ENCODE measurements at regions not wholly inside any gene's neighbourhood (a gene's known extent, or its start where the extent isn't known, plus 50 kb on each side); places are given as distances from the start of the nearest gene placed in this dataset.

DNA sequence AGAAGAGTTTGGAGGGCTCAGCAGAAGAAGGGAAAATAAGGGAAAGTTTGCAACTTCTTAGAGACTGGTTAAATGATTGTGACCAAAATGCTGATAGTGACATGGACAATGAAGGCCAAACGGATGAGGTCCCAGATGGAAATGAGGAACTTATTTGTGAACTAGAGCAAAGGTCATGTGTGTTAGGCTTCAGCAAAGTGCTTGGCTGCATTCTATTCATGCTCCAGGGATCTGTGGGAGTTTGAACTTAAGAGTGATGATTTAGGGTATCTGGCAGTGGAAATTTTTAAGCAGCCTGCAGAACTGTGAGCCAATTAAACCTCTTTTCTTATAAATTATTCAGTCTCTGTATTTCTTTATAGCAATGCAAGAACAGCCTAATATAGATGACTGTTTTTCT, 88.9 kb upstream of the ARHGAP5 start:
- Histone ChIP-seq H3K9ac (ENCODE audit: low read length) (no peak overlapping the region), H3K9me3 (ENCODE audit: low read length) (no peaks in the 10 kb centered on the region), H3K4me1 (ENCODE audit: insufficient read depth, low read length) (peaks cover 31% of the 10 kb centered on the region), H3K27ac (ENCODE audit: low read depth, low read length) (no peak overlapping the region), H3K27me3 (ENCODE audit: control insufficient read depth in 1 of 2, insufficient read depth in 2 of 2, low read length in 2 of 2) (no peaks in the 10 kb centered on the region), H3K36me3 (ENCODE audit: insufficient read depth, low read length) (no peaks in the 10 kb centered on the region), H3K4me3 (ENCODE audit: low read depth in 1 of 2, low read length in 2 of 2) (no peak overlapping the region)

DNA sequence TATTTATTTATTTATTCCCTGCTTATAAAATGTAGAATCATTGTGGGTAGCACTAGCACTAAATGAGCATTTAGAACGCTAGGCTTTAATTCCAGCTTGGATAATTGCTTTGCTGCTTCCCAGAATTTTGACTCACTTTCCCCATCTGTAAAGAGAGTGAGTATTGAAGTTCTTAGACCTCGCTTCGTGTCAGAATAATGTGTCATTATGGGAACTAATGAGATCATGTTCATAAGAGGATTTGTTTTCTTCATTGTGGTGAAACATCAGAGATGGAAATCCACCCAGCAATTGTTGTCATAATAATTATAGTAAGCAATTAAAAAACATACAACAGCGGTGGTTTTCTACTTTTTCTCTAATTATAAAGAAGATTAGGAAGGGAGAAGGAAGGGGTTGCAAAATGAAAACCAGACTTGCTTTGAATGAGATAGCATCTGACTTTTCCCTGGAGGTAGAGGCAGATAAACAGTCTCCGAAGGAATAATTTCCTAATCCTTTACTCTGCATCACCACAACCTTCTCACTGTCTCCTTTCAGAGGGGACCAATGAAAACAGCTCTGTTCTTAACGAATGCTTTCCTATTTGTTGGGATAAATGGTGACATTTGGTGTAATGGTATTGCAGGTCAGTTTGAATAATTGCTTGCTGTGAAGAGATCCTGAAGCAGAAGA, 86.8 kb upstream of the ARHGAP5 start:
- peaks cover 40% of the 10 kb centered on the region for H3K4me1 ChIP-seq (ENCODE audit: insufficient read depth, low read length)
- peak overlapping the region; percentile 37 for H3K27ac ChIP-seq (ENCODE audit: low read depth, low read length)
- no peaks in the 10 kb centered on the region for H3K27me3 ChIP-seq (ENCODE audit: control insufficient read depth in 1 of 2, insufficient read depth in 2 of 2, low read length in 2 of 2)
- peak overlapping the region; percentile 3 for H3K9ac ChIP-seq (ENCODE audit: low read length)
- no peaks in the 10 kb centered on the region for H3K9me3 ChIP-seq (ENCODE audit: low read length)
- H3K36me3 ChIP-seq (ENCODE audit: insufficient read depth, low read length): no peaks in the 10 kb centered on the region
- H3K4me3 ChIP-seq (ENCODE audit: low read depth in 1 of 2, low read length in 2 of 2): no peak overlapping the region

DNA sequence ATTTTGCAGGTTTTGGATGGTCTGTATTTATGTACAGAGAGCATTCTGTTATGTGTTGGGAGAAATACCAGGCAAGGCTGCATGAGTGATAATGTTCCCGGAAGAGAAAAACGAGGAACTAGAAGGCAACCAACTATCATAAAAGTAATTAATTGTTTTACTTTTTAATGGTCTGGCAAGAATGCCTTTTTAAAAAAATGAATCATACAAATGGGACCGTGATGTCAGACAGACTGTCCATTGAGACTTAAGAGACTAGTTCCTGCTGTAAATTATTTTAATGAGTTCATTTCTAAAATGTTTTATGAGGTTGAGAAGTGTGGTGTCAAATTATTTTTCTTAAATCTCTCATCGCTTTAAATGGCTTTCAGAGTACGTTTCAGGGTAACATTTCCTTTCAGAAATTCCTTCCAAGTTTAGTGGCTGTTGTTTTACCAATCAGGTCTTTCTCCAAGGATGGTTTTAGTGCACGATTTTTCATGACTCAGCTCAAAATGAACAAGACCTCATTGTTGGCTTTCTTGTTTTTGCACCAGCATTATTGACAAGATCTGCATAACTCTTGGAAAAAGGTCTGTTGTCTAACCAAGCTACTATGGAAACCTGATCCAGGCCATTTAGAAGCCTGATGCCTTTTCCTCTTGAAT, 86.1 kb upstream of the ARHGAP5 start:
- H3K4me1 ChIP-seq (ENCODE audit: insufficient read depth, low read length): peaks cover 40% of the 10 kb centered on the region
- peak overlapping the region; percentile 3 for H3K9ac ChIP-seq (ENCODE audit: low read length)
- peak overlapping the region; percentile 71 for H3K27ac ChIP-seq (ENCODE audit: low read depth, low read length)
- no peaks in the 10 kb centered on the region for H3K36me3 ChIP-seq (ENCODE audit: insufficient read depth, low read length)
- no peaks in the 10 kb centered on the region for H3K27me3 ChIP-seq (ENCODE audit: control insufficient read depth in 1 of 2, insufficient read depth in 2 of 2, low read length in 2 of 2)
- peak overlapping the region in 1 of 2 donors; percentile 30 for H3K4me3 ChIP-seq (ENCODE audit: low read depth in 1 of 2, low read length in 2 of 2)
- H3K9me3 ChIP-seq (ENCODE audit: low read length): no peaks in the 10 kb centered on the region

DNA sequence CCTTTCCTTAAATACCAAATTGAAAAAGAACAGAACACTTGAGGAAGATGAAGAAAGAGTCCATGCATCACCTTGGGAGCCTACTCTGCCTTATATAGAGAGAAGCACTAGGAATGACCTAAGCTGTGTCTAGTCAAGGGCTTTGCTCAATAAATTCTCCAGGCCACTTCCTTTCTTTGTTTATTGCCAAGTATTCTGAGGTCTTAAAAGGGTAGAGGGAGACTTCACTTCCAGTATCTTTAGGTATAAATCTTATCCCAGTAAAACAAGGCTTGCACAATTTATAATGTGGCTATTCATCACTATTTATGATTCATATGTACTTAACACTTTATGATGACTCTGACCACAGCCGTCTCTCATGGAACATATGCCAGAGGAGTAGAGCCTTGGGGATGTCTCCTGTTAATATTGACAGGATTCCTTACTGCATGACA, 85.1 kb upstream of the ARHGAP5 start:
- peaks cover 40% of the 10 kb centered on the region for H3K4me1 ChIP-seq (ENCODE audit: insufficient read depth, low read length)
- no peaks in the 10 kb centered on the region for H3K27me3 ChIP-seq (ENCODE audit: control insufficient read depth in 1 of 2, insufficient read depth in 2 of 2, low read length in 2 of 2)
- H3K9ac ChIP-seq (ENCODE audit: low read length): no peak overlapping the region
- H3K27ac ChIP-seq (ENCODE audit: low read depth, low read length): peak overlapping the region; percentile 71
- no peaks in the 10 kb centered on the region for H3K36me3 ChIP-seq (ENCODE audit: insufficient read depth, low read length)
- no peaks in the 10 kb centered on the region for H3K9me3 ChIP-seq (ENCODE audit: low read length)
- no peak overlapping the region for H3K4me3 ChIP-seq (ENCODE audit: low read depth in 1 of 2, low read length in 2 of 2)

DNA sequence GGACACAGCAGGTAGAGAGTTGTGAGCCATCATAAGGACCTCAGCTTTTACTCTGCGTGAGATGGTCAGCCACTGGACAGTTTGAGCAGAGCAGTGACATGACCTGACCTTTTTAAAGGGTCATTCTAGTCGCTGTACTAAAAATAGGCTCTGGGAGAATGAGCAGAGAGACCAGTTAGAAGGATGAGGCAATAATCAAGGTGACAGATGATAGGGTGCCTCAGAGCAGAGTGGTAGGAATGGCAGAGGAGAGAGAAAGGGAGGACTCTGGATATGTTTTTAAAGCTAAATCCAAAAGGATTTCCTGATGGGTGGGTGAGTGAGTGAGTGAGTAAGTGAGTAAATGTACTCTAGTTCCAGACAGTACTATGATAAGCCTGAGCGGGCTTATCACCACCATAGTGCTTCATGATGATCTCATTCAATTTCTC, 83.6 kb upstream of the ARHGAP5 start:
- Histone ChIP-seq H3K27ac (ENCODE audit: low read depth, low read length) (no peak overlapping the region), H3K4me1 (ENCODE audit: insufficient read depth, low read length) (peaks cover 32% of the 10 kb centered on the region)

DNA sequence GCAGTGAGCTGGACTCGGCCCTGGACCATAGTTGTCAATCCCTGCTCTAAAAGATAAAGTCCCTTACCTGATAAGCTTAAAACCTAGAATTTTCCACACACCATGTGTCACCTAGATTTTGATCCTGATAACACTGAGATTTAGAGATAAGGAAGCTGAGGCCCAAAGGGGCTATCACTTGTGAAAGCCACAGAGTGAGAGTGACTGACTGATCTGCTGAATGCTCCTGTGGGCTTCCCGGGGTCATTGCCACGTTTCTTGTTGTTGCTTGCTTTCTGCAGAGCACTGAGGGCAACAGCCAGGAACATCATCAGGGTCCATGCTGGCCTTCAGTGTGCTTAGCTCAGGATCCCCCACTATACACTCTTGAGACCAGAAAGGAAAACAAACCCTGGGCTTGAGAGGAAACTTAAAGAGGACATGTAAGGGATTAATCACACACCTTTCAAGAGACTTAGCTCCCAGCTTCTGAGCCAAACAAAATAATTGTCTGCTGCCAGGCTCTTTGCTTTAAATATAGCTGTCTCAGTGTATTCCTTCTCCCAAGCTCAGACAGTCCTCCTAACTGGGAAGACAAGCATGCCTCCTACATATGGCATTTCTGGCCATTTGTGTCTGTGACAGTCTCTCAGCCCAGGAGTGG, 82.6 kb upstream of the ARHGAP5 start:
- Histone ChIP-seq H3K9ac (ENCODE audit: low read length) (no peak overlapping the region), H3K27me3 (ENCODE audit: control insufficient read depth in 1 of 2, insufficient read depth in 2 of 2, low read length in 2 of 2) (no peaks in the 10 kb centered on the region), H3K27ac (ENCODE audit: low read depth, low read length) (no peak overlapping the region), H3K4me3 (ENCODE audit: low read depth in 1 of 2, low read length in 2 of 2) (no peak overlapping the region), H3K4me1 (ENCODE audit: insufficient read depth, low read length) (peaks cover 32% of the 10 kb centered on the region), H3K36me3 (ENCODE audit: insufficient read depth, low read length) (no peaks in the 10 kb centered on the region), H3K9me3 (ENCODE audit: low read length) (no peaks in the 10 kb centered on the region)

More for the DNA sequence above, 83.6 kb upstream of the ARHGAP5 start:
- Histone ChIP-seq H3K9me3 (ENCODE audit: low read length) (no peaks in the 10 kb centered on the region), H3K36me3 (ENCODE audit: insufficient read depth, low read length) (no peaks in the 10 kb centered on the region), H3K4me3 (ENCODE audit: low read depth in 1 of 2, low read length in 2 of 2) (no peak overlapping the region), H3K9ac (ENCODE audit: low read length) (no peak overlapping the region), H3K27me3 (ENCODE audit: control insufficient read depth in 1 of 2, insufficient read depth in 2 of 2, low read length in 2 of 2) (no peaks in the 10 kb centered on the region)

DNA sequence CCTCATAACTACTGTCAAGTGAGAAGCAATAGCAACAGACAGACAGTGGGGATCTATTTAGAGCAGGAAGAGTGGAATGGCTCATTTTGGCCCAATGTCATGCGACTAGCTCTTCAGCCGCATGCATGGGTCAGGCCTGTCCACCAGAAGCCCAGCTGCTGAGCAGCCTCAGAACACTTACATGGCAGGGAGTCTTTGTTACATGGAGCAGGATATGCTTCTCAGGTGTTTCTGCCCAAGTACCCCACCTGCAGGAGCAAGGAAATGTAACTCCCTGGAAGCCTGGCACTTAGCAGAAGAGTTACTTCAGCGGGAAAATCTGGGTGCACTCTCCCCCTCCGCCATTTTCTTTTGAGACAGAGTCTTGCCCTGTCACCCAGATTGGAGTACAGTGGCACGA, 73.5 kb upstream of the ARHGAP5 start:
- H3K27ac ChIP-seq (ENCODE audit: low read depth, low read length): no peak overlapping the region
- H3K27me3 ChIP-seq (ENCODE audit: control insufficient read depth in 1 of 2, insufficient read depth in 2 of 2, low read length in 2 of 2): no peaks in the 10 kb centered on the region
- no peak overlapping the region for H3K9ac ChIP-seq (ENCODE audit: low read length)
- no peaks in the 10 kb centered on the region for H3K9me3 ChIP-seq (ENCODE audit: low read length)
- no peaks in the 10 kb centered on the region for H3K4me1 ChIP-seq (ENCODE audit: insufficient read depth, low read length)
- no peak overlapping the region for H3K4me3 ChIP-seq (ENCODE audit: low read depth in 1 of 2, low read length in 2 of 2)
- no peaks in the 10 kb centered on the region for H3K36me3 ChIP-seq (ENCODE audit: insufficient read depth, low read length)

DNA sequence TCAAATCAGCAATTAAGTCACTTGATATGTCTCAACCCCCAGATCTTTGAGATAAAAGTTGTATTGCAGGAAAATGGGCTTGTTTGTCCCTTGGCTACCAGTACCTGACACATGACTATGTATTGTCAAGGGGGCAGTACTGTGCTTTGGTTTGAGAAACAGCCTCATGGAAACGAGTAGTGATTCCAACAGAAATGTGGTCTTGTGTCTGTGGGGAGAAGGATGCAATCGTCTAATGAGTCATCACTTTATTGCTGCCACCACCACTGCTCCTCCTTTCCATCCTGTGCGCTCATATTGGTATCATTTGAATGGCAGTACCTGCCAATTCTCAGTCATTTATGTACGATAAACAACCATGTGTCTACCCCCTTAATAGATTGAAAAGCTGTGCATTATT, 72.8 kb upstream of the ARHGAP5 start:
- Histone ChIP-seq H3K9me3 (ENCODE audit: low read length) (no peaks in the 10 kb centered on the region), H3K9ac (ENCODE audit: low read length) (no peak overlapping the region), H3K4me3 (ENCODE audit: low read depth in 1 of 2, low read length in 2 of 2) (no peak overlapping the region), H3K27ac (ENCODE audit: low read depth, low read length) (no peak overlapping the region), H3K36me3 (ENCODE audit: insufficient read depth, low read length) (no peaks in the 10 kb centered on the region), H3K27me3 (ENCODE audit: control insufficient read depth in 1 of 2, insufficient read depth in 2 of 2, low read length in 2 of 2) (no peaks in the 10 kb centered on the region), H3K4me1 (ENCODE audit: insufficient read depth, low read length) (no peaks in the 10 kb centered on the region)

DNA sequence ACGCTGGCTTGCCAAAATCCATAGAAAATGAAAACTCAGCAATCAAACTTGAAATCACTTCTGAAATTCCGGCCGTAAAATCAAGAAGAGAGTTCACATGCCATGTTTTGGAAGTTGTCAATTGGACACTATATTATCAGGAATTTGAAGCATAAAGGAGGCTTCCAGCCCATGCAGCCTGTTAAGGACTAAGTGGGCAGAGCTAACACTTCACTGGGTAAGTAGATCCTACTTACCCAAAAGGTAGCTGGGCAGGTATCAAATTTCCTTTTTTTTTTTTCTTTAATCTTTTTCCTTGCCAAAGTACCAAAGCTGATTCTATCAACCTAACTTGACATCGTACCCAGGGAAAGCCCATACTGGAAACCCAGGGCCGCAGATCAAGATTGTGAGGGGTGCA, 71.5 kb upstream of the ARHGAP5 start:
- Histone ChIP-seq H3K27ac (ENCODE audit: low read depth, low read length) (no peak overlapping the region), H3K27me3 (ENCODE audit: control insufficient read depth in 1 of 2, insufficient read depth in 2 of 2, low read length in 2 of 2) (no peaks in the 10 kb centered on the region), H3K36me3 (ENCODE audit: insufficient read depth, low read length) (no peaks in the 10 kb centered on the region), H3K9ac (ENCODE audit: low read length) (no peak overlapping the region), H3K9me3 (ENCODE audit: low read length) (no peaks in the 10 kb centered on the region), H3K4me1 (ENCODE audit: insufficient read depth, low read length) (no peaks in the 10 kb centered on the region), H3K4me3 (ENCODE audit: low read depth in 1 of 2, low read length in 2 of 2) (no peak overlapping the region)

DNA sequence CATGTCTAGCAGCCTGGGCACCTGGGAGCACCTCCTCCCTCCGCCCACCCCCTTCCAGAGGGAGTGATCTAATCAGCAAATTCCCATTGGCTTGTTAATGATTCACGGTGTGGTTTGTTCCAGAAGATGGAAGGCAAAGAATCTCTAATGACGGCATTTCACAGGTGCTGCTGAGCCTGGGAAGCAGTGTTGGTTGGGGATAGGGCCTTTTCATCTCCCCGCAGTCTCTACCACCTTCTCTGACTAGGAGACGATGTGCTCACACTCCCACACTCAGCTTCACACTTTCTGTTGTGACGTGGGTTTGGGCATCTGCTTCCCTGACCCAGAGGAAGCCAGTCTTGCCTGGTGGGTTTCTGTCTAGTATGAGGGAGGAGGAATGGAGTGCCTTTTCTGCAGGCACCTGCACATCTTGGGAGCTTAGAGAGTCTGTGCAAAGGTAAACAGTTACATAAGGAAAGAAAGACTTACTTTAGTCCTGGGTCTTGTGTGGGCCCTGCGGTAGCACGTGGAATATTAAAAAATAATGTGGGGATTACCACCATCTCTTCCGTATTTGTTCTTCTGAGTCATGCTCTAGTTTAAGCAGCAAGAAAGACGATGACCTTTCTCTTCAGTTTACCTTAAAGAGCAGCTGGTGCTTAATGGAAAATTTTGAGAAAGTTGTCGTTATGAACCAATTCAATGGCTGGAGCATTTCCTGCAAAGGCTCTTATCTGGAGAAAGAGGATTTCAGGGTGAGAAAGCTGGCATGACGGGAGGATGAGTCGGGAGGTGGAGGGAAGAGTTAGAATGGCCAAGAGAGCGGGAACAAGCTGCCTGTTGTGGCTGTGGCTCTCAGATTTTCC, 70.6 kb upstream of the ARHGAP5 start:
- H3K4me1 ChIP-seq (ENCODE audit: insufficient read depth, low read length): no peaks in the 10 kb centered on the region
- H3K27ac ChIP-seq (ENCODE audit: low read depth, low read length): no peak overlapping the region
- no peak overlapping the region for H3K9ac ChIP-seq (ENCODE audit: low read length)
- H3K4me3 ChIP-seq (ENCODE audit: low read depth in 1 of 2, low read length in 2 of 2): no peak overlapping the region
- H3K36me3 ChIP-seq (ENCODE audit: insufficient read depth, low read length): no peaks in the 10 kb centered on the region
- no peaks in the 10 kb centered on the region for H3K9me3 ChIP-seq (ENCODE audit: low read length)
- no peaks in the 10 kb centered on the region for H3K27me3 ChIP-seq (ENCODE audit: control insufficient read depth in 1 of 2, insufficient read depth in 2 of 2, low read length in 2 of 2)

DNA sequence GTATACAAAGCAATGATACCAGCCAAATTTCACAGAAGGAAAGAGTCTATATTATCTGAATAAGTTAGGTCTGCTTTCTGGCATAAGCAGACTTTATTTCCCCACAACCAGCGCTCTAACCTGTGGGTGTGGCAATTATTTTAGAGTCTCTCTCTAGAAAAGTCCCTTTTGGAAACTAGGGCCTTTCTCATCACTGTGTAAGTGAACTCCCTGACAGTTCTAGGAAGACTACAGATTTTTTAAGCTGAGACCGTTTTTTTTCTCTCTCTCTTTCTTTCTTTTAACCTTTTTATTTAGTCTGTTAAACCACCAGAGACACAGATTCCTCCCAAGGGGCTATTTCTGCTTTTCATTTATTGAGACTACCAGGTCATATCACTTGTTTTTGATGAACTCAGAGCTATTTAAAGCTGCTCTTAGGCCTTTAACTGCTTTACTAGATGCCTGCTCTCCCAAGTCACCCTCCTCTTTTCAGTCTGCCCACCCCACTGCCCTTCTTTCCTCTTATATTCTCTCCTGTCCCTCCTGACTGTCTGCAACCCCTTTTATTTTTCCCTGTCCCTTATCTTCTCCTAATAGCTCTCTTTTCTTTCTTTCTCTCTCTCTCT, 69.2 kb upstream of the ARHGAP5 start:
- Histone ChIP-seq H3K27ac (ENCODE audit: low read depth, low read length) (no peak overlapping the region), H3K4me1 (ENCODE audit: insufficient read depth, low read length) (no peaks in the 10 kb centered on the region), H3K9ac (ENCODE audit: low read length) (no peak overlapping the region), H3K36me3 (ENCODE audit: insufficient read depth, low read length) (no peaks in the 10 kb centered on the region), H3K4me3 (ENCODE audit: low read depth in 1 of 2, low read length in 2 of 2) (no peak overlapping the region), H3K27me3 (ENCODE audit: control insufficient read depth in 1 of 2, insufficient read depth in 2 of 2, low read length in 2 of 2) (no peaks in the 10 kb centered on the region), H3K9me3 (ENCODE audit: low read length) (no peaks in the 10 kb centered on the region)

All from muscle layer of colon (tissue), 2 donors.